GM23338 (cell line): ENCODE measurements at regions not wholly inside any gene's neighbourhood (a gene's known extent, or its start where the extent isn't known, plus 50 kb on each side); places are given as distances from the start of the nearest gene placed in this dataset.

Source experiments
- ATAC-seq: fragments of 200-7000 bp; cut with Tn5 transposase; 3 replicates; pipeline ENCODE4 v1.9.1; 2020
- DNase-seq: peaks from one replicate; pipeline ENCODE4 v3.0.0-alpha.2; 2015; ENCODE audit warnings: low spot score
- H2AFZ ChIP-seq: fragments of 200-600 bp; sonication (generic); 2 replicates; pipeline ENCODE4 v1.8.0; 2016; ENCODE audit warnings: antibody characterized with exemption, mild to moderate bottlenecking, moderate library complexity
- H3F3A ChIP-seq: fragments of 200-600 bp; sonication (generic); replicated peaks from 2 replicates; pipeline ENCODE4 v1.8.0; 2017; ENCODE audit warnings: antibody characterized with exemption, mixed run types, low read depth
- H3K27ac ChIP-seq: fragments of 200-600 bp; sonication (generic); 2 replicates; pipeline ENCODE4 v1.6.1; 2016; ENCODE audit warnings: low read depth
- H3K27me3 ChIP-seq: fragments of 200-600 bp; sonication (generic); 2 replicates; pipeline ENCODE4 v1.8.0; 2016; ENCODE audit warnings: mild to moderate bottlenecking, mixed run types, moderate library complexity; ENCODE audit not compliant: insufficient read depth
- H3K36me3 ChIP-seq: fragments of 200-600 bp; sonication (generic); 2 replicates; pipeline ENCODE4 v1.8.0; 2016; ENCODE audit warnings: mild to moderate bottlenecking; ENCODE audit not compliant: insufficient read depth
- H3K4me1 ChIP-seq: fragments of 200-600 bp; sonication (generic); 2 replicates; pipeline ENCODE4 v1.8.0; 2016; ENCODE audit warnings: mild to moderate bottlenecking, moderate library complexity; ENCODE audit not compliant: insufficient read depth
- H3K4me2 ChIP-seq: fragments of 200-600 bp; sonication (generic); 2 replicates; pipeline ENCODE4 v1.7.1; 2017; ENCODE audit warnings: mixed run types
- H3K4me3 ChIP-seq: fragments of 200-600 bp; sonication (generic); 2 replicates; pipeline ENCODE4 v1.6.1; 2016; ENCODE audit warnings: mixed run types
- H3K79me2 ChIP-seq: fragments of 200-600 bp; sonication (generic); replicated peaks from 2 replicates; pipeline ENCODE4 v1.8.0; 2017; ENCODE audit warnings: mild to moderate bottlenecking; ENCODE audit not compliant: insufficient read depth
- H3K9me2 ChIP-seq: fragments of 200-600 bp; sonication (generic); 2 replicates; pipeline ENCODE4 v1.8.0; 2017; ENCODE audit not compliant: insufficient read depth
- H4K20me1 ChIP-seq: fragments of 200-600 bp; sonication (generic); replicated peaks from 2 replicates; pipeline ENCODE4 v1.8.0; 2017; ENCODE audit warnings: mild to moderate bottlenecking; ENCODE audit not compliant: insufficient read depth
- H3K27ac Mint-ChIP-seq: 2 replicates; pipeline ENCODE4 v1.8.0; 2020; ENCODE audit warnings: inconsistent platforms, mild to moderate bottlenecking, moderate library complexity, mixed read lengths
- H3K27me3 Mint-ChIP-seq: 3 replicates; pipeline ENCODE4 v1.8.0; 2022; ENCODE audit warnings: low read depth, mild to moderate bottlenecking, moderate library complexity, mixed read lengths, inconsistent platforms; ENCODE audit not compliant: insufficient read depth, poor library complexity
- H3K36me3 Mint-ChIP-seq: 3 replicates; pipeline ENCODE4 v1.8.0; 2021; ENCODE audit warnings: low read depth, mild to moderate bottlenecking, inconsistent platforms, moderate library complexity, mixed read lengths
- H3K4me1 Mint-ChIP-seq: 3 replicates; pipeline ENCODE4 v1.8.0; 2020; ENCODE audit warnings: mild to moderate bottlenecking, inconsistent platforms, mixed read lengths
- H3K4me3 Mint-ChIP-seq: 3 replicates; pipeline ENCODE4 v1.8.0; 2021; ENCODE audit warnings: moderate library complexity, mild to moderate bottlenecking, inconsistent platforms, mixed read lengths
- H3K9me3 Mint-ChIP-seq: 3 replicates; pipeline ENCODE4 v1.8.0; 2020; ENCODE audit warnings: moderate library complexity, mild to moderate bottlenecking, inconsistent platforms, mixed read lengths
- CREB1 ChIP-seq: fragments of 250-450 bp; sonication (Bioruptor Pico); IDR thresholded peaks from 2 replicates; pipeline ENCODE4 v1.5.0; 2020; ENCODE audit warnings: low read depth, mild to moderate bottlenecking, moderate library complexity
- CTCF ChIP-seq, 2 experiments: fragments of 200-600 bp in 1 of 2; sonication (generic) in 1 of 2; conservative IDR thresholded peaks; 2 replicates each; pipeline versions ENCODE4 v1.5.1 to v1.6.1; 2016 to 2017; ENCODE audit warnings: antibody characterized with exemption in 2 of 2, low read depth in 2 of 2, mild to moderate bottlenecking in 2 of 2, moderate library complexity in 1 of 2
- EZH2 ChIP-seq: fragments of 200-600 bp; sonication (generic); IDR thresholded peaks from one replicate; pipeline ENCODE4 v1.8.0; 2017; ENCODE audit warnings: antibody characterized with exemption, mild to moderate bottlenecking, low read depth; ENCODE audit not compliant: unreplicated experiment
- EZH2phosphoT487 ChIP-seq: fragments of 200-600 bp; sonication (generic); IDR thresholded peaks from one replicate; pipeline ENCODE4 v1.8.1; 2018; ENCODE audit warnings: antibody characterized with exemption; ENCODE audit not compliant: unreplicated experiment
- JUNB ChIP-seq: IDR thresholded peaks from one replicate; pipeline ENCODE4 v1.6.1; 2016; ENCODE audit warnings: antibody characterized with exemption; ENCODE audit not compliant: unreplicated experiment
- NANOG ChIP-seq: IDR thresholded peaks from 2 replicates; pipeline ENCODE4 v1.6.1; 2016; ENCODE audit warnings: antibody characterized with exemption, borderline replicate concordance
- POLR2AphosphoS5 ChIP-seq: IDR thresholded peaks from 2 replicates; pipeline ENCODE4 v1.6.1; 2016; ENCODE audit warnings: antibody characterized with exemption, low read depth
- REST ChIP-seq: IDR thresholded peaks from one replicate; pipeline ENCODE4 v1.6.1; 2018; ENCODE audit warnings: antibody characterized with exemption; ENCODE audit not compliant: unreplicated experiment
- STAT1 ChIP-seq: IDR thresholded peaks from one replicate; pipeline ENCODE4 v1.6.1; 2016; ENCODE audit warnings: antibody characterized with exemption; ENCODE audit not compliant: unreplicated experiment

- no peak overlapping the region for H3K4me3 Mint-ChIP-seq
- no peaks in the 10 kb centered on the region for H3K9me3 Mint-ChIP-seq
- H3K4me3 ChIP-seq = no peak overlapping the region
- H3F3A ChIP-seq = no peaks in the 10 kb centered on the region
- no peak for TF ChIP-seq REST
- TF ChIP-seq JUNB = no peak
- TF ChIP-seq CREB1 (CRISPR knock-in tag) = no peak
- no peak for TF ChIP-seq NANOG
- no peak for TF ChIP-seq EZH2
- TF ChIP-seq CTCF (conservative IDR thresholded peaks at IDR 0.05; ENCODE audit: low read depth in 2 of 2) = no peak
- TF ChIP-seq STAT1 = no peak
- TF ChIP-seq EZH2phosphoT487 = no peak
- H3K27me3 ChIP-seq = no peaks in the 10 kb centered on the region
- H2AFZ ChIP-seq = no peak overlapping the region
- H3K79me2 ChIP-seq = no peaks in the 10 kb centered on the region
- no peaks in the 10 kb centered on the region for H3K4me1 ChIP-seq
- H4K20me1 ChIP-seq = no peaks in the 10 kb centered on the region
- peaks cover 1% of the 10 kb centered on the region for H3K27me3 Mint-ChIP-seq
- H3K36me3 Mint-ChIP-seq = no peaks in the 10 kb centered on the region
- peaks cover 9% of the 10 kb centered on the region; the same call in 1 of the 2 replicates for H3K9me2 ChIP-seq
- ATAC-seq (no peak), DNase-seq (no peak)
- no peak overlapping the region for H3K27ac Mint-ChIP-seq
- no peak overlapping the region for H3K4me2 ChIP-seq
- H3K27ac ChIP-seq = no peak overlapping the region
- H3K36me3 ChIP-seq = no peaks in the 10 kb centered on the region
- no peaks in the 10 kb centered on the region for H3K4me1 Mint-ChIP-seq
Measured at GRCh38 chr9:85344901-85345300, 396.9 kb downstream of the AGTPBP1 start.

- no peaks in the 10 kb centered on the region for H3K36me3 Mint-ChIP-seq
- Histone ChIP-seq H3K4me3 (no peak overlapping the region), H3K27me3 (no peaks in the 10 kb centered on the region), H2AFZ (no peak overlapping the region), H3K9me2 (peaks cover 9% of the 10 kb centered on the region; the same call in 1 of the 2 replicates), H3K79me2 (no peaks in the 10 kb centered on the region), H3K27ac (no peak overlapping the region), H3K4me1 (no peaks in the 10 kb centered on the region), H3K4me2 (no peak overlapping the region), H4K20me1 (no peaks in the 10 kb centered on the region), H3F3A (no peaks in the 10 kb centered on the region), H3K36me3 (no peaks in the 10 kb centered on the region)
- no peak for TF ChIP-seq POLR2AphosphoS5
- peaks cover 1% of the 10 kb centered on the region for H3K27me3 Mint-ChIP-seq
- H3K4me3 Mint-ChIP-seq = no peak overlapping the region
- no peak for DNase-seq
- no peak for ATAC-seq
- no peaks in the 10 kb centered on the region for H3K9me3 Mint-ChIP-seq
- H3K4me1 Mint-ChIP-seq = no peaks in the 10 kb centered on the region
- H3K27ac Mint-ChIP-seq = no peak overlapping the region
Measured at GRCh38 chr9:85339338-85339737, 402.4 kb downstream of the AGTPBP1 start.
